ENCODE measurements at regions not wholly inside any gene's neighbourhood (a gene's known extent, or its start where the extent isn't known, plus 50 kb on each side); places are given as distances from the start of the nearest gene placed in this dataset.

GRCh38 chr11:36994208-36994607 lies 396.2 kb upstream of the RAG2 start:
- TF ChIP-seq CTCF (IDR thresholded peaks at IDR 0.05) = no peak
- TF ChIP-seq REST (IDR thresholded peaks at IDR 0.05; ENCODE audit: insufficient read depth in 1 of 2, low read depth in 2 of 2, low read length in 1 of 2) = no peak

Measured in Panc1 (cell line).